Pancreas (tissue), 10 donors: ENCODE measurements at regions not wholly inside any gene's neighbourhood (a gene's known extent, or its start where the extent isn't known, plus 50 kb on each side); places are given as distances from the start of the nearest gene placed in this dataset.

Source experiments
- ATAC-seq, 4 donors: fragments of 200-7000 bp; cut with Tn5 transposase; one replicate each; pipeline versions ENCODE4 v1.8.0 to v1.9.1; 2020; ENCODE audit warnings: mild to moderate bottlenecking in 4 of 4, moderate library complexity in 4 of 4
- DNase-seq, 6 donors: peaks; one replicate each; pipeline ENCODE4 v3.0.0-alpha.2; 2020
- FAIRE-seq: peaks from 2 replicates; lab custom pipeline; 2012; peaks lifted over from hg19 to GRCh38; lab: Jason Lieb, UNC
- H3K27ac ChIP-seq, 4 donors: fragments of 200-600 bp; sonication (generic); 1 replicate in 3 of 4; 2 replicates in 1 of 4; pipeline versions ENCODE4 v1.5.0 to v1.8.0; 2020
- H3K27me3 ChIP-seq, 4 donors: fragments of 200-600 bp; one replicate each; pipeline ENCODE4 v1.8.0; 2021
- H3K36me3 ChIP-seq, 3 donors: fragments of 200-600 bp; sonication (generic) in 1 of 3; one replicate each; pipeline versions ENCODE4 v1.5.0 to v1.8.0; 2020 to 2021
- H3K4me1 ChIP-seq, 3 donors: fragments of 200-600 bp; one replicate each; pipeline ENCODE4 v1.8.0; 2021
- H3K4me3 ChIP-seq, 4 donors: fragments of 200-600 bp; sonication (generic) in 2 of 4; one replicate each; pipeline versions ENCODE4 v1.5.0 to v1.8.0; 2020 to 2021
- H3K9me3 ChIP-seq, 4 donors: fragments of 200-600 bp; one replicate each; pipeline ENCODE4 v1.8.0; 2021
- WGBS, 2 donors: extraction: QIAGEN DNeasy Blood & Tissue Kit; methylation state at CpG; one replicate each; pipeline ENCODE4 v1.1.7; 2013; 5-methylcytosine and 5-hydroxymethylcytosine counted together
- intact Hi-C, 3 donors: fragments of 100-400 bp; cut with DNase I; formaldehyde crosslinking; loops; one replicate each; pipeline versions ENCODE4 v1.11.1 to v1.14.2; 2022
- TF ChIP-seq, protein P1 (sequence below), 4 donors: fragments of 200-600 bp; sonication (generic) in 3 of 4; IDR thresholded peaks; one replicate each; pipeline versions ENCODE4 v1.5.0 to v1.8.0; 2021; ENCODE audit warnings: antibody characterized with exemption in 4 of 4
- donor health status: healthy with polysubstance abuse.
- donor health status: DM: no; HTN: no; CAD: no; lungs with moderate emphysema.
- donor health status: DM: no; HTN: no; CAD: no.
- donor health status: control.
- donor health status: control.
- donor health status: Bipolar disorder and iron deficiency.
- donor health status: DM: yes; HTN: yes; CAD: no.
- donor health status: DM: no; HTN: no; CAD: no.
- donor health status: DM: no; HTN: no; CAD: no.
- donor health status: DM: yes; HTN: yes; CAD: no.

- FAIRE-seq (no peak), ATAC-seq (no peak), DNase-seq (no peak)
- H3K27me3 ChIP-seq, result no peaks in the 10 kb centered on the region
- intact Hi-C loops, result no loop called here
- TF ChIP-seq, protein P1, sequence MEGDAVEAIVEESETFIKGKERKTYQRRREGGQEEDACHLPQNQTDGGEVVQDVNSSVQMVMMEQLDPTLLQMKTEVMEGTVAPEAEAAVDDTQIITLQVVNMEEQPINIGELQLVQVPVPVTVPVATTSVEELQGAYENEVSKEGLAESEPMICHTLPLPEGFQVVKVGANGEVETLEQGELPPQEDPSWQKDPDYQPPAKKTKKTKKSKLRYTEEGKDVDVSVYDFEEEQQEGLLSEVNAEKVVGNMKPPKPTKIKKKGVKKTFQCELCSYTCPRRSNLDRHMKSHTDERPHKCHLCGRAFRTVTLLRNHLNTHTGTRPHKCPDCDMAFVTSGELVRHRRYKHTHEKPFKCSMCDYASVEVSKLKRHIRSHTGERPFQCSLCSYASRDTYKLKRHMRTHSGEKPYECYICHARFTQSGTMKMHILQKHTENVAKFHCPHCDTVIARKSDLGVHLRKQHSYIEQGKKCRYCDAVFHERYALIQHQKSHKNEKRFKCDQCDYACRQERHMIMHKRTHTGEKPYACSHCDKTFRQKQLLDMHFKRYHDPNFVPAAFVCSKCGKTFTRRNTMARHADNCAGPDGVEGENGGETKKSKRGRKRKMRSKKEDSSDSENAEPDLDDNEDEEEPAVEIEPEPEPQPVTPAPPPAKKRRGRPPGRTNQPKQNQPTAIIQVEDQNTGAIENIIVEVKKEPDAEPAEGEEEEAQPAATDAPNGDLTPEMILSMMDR (IDR thresholded peaks at IDR 0.05), result no peak
- H3K4me3 ChIP-seq, result no peak overlapping the region
- no peaks in the 10 kb centered on the region for H3K4me1 ChIP-seq
- WGBS, 2 donors, result 81 to 86% methylated on average over 1 of the region's 1 CpG
- H3K9me3 ChIP-seq, result no peaks in the 10 kb centered on the region
- H3K27ac ChIP-seq, result no peak overlapping the region
- H3K36me3 ChIP-seq, result no peaks in the 10 kb centered on the region
Measured at GRCh38 chr13:54682184-54682583, 1653.6 kb downstream of the OLFM4 start.

DNA sequence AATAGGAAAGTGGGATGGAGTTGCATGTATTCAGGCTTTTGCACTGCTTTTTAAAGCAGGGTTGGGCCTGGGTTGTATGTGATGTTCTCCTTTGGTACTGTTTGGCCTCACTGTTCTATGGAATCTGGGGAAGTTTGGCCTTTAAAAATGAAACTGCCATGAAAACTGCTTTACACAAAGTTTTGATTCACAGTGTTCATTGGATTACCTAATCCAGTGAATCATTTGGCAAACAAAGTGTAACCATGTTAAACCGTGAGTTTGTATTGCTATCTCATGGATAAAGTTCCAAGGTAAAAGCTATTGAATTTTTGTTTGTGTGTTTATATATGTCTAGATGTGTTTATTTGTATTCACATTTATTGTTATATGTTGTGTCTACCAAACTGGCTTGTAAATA lies 1658.6 kb downstream of the OLFM4 start:
- Histone ChIP-seq H3K9me3 (no peaks in the 10 kb centered on the region), H3K27ac (no peak overlapping the region), H3K4me3 (no peak overlapping the region), H3K27me3 (no peaks in the 10 kb centered on the region), H3K36me3 (no peaks in the 10 kb centered on the region), H3K4me1 (no peaks in the 10 kb centered on the region)
- DNase-seq (no peak), FAIRE-seq (no peak), ATAC-seq (no peak)
- WGBS, 2 donors, result 27 to 34% methylated on average over 1 of the region's 1 CpG
- TF ChIP-seq, protein P1 (IDR thresholded peaks at IDR 0.05), result no peak
- intact Hi-C loops, result no loop called here

DNA sequence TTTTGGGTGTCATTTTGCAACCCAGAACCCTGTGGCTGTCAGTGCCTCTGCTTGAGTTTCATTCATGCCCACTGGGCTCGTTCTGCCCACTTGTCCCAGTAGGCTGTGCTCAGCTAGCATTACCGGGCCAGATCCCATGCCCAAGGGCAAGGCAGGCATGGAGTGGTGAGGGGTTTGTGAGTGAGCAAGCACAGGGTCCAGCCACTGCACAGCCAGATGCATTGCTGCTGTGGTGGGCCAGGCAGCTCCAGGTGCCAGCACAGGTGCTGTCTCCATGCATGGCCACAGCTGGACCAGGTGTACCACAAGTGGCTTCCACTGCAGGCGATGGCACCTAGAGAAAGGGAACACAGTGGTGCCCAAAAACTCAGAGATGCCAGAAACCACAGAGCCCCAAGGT lies 1671.2 kb downstream of the OLFM4 start:
- no peak for FAIRE-seq
- Histone ChIP-seq H3K27ac (no peak overlapping the region), H3K36me3 (no peaks in the 10 kb centered on the region), H3K9me3 (no peaks in the 10 kb centered on the region), H3K4me1 (no peaks in the 10 kb centered on the region), H3K4me3 (no peak overlapping the region), H3K27me3 (no peaks in the 10 kb centered on the region)
- intact Hi-C loops, result no loop called here
- DNase-seq, result peak in 1 of 6 donors; percentile 50
- WGBS, 2 donors, result 82 to 85% methylated on average over 3 of the region's 3 CpGs
- TF ChIP-seq, protein P1 (IDR thresholded peaks at IDR 0.05), result no peak
- ATAC-seq, result no peak

DNA sequence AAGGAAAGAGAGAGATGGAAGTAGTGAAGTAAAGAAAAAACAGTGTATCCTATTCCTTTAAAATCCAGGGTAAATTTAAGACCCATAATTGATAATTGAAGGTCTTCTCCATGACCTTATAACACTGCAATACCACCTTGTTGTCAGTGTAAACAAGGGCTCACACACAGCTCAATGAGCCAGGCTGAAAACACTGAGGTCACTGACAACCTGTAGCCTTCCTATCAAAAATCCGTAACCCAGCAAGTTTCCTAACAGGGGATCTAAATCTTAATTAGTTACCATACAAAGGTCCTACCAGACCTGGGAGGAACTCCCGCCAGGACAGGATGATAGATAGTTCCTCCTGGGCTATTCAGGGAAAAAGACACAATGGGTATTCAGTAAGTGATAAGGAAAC lies 1677.1 kb downstream of the OLFM4 start:
- ATAC-seq (no peak), DNase-seq (no peak), FAIRE-seq (no peak)
- Histone ChIP-seq H3K4me3 (no peak overlapping the region), H3K27ac (no peak overlapping the region), H3K27me3 (no peaks in the 10 kb centered on the region), H3K36me3 (no peaks in the 10 kb centered on the region), H3K4me1 (no peaks in the 10 kb centered on the region), H3K9me3 (no peaks in the 10 kb centered on the region)
- 51 to 53% methylated on average over 2 of the region's 2 CpGs for WGBS, 2 donors
- intact Hi-C loops, result no loop called here
- TF ChIP-seq, protein P1 (IDR thresholded peaks at IDR 0.05), result no peak

- WGBS, 2 donors, result 39 to 52% methylated on average over 3 of the region's 3 CpGs
- Histone ChIP-seq H3K4me1 (no peaks in the 10 kb centered on the region), H3K4me3 (no peak overlapping the region), H3K27me3 (no peaks in the 10 kb centered on the region), H3K27ac (no peak overlapping the region), H3K9me3 (no peaks in the 10 kb centered on the region), H3K36me3 (no peaks in the 10 kb centered on the region)
- intact Hi-C loops, result no loop called here
- DNase-seq (no peak), ATAC-seq (no peak), FAIRE-seq (no peak)
- TF ChIP-seq, protein P1 (IDR thresholded peaks at IDR 0.05), result no peak
Measured at GRCh38 chr13:54706336-54706735, 1677.7 kb downstream of the OLFM4 start.
